ENCODE measurements at regions not wholly inside any gene's neighbourhood (a gene's known extent, or its start where the extent isn't known, plus 50 kb on each side); places are given as distances from the start of the nearest gene placed in this dataset.
"Not testable (repeated sequence)": the region's sequence is repeated elsewhere in the genome, so short reads cannot be mapped to it uniquely, and the experiment has no call there.

DNA sequence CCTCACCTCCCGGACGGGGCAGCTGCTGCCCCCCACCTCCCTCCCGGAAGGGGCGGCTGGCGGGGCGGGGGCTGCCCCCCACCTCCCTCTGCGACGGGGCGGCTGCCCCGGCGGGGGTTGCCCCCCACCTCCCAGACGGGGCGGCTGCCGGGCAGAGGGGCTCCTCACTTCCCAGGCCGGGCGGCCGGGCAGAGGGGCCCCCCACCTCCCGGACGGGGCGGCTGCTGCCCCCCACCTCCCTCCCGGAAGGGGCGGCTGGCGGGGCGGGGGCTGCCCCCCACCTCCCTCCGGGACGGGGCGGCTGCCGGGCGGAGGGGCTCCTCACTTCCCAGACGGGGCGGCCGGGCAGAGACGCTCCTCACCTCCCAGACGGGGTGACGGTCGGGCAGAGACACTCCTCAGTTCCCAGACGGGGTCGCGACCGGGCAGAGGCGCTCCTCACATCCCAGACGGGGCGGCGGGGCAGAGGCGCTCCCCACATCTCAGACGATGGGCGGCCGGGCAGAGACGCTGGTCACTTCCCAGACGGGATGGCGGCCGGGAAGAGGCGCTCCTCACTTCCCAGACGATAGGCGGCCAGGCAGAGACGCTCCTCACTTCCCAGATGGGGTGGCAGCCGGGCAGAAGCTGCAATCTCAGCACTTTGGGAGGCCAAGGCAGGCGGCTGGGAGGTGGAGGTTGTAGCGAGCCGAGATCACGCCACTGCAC, 1218.8 kb downstream of the GATA3 start:
- not testable (repeated sequence) for FAIRE-seq

DNA sequence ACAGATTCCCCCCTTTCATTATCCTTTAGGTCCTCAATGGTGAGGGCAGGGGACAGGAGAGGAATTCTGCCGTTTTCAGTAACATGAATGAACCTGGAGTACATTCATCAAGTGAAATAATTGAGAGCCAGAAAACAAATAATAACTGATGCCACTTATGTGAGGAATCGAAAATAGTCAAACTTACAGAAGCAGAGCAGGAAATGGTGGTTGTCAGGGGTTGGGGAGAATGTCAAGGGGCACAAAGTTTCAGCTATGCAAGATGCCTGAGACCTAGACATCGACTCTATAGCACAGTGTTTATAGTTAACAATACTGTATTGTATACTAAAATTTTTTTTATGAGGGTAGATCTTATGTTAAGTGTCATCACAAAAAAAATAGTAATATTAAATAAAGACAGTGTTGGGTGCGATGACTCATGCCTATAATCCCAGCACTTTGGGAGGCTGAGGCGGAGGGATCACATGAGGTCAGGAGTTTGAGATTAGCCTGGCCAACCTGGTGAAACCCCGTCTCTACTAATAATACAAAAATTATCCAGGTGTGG, 1219.8 kb downstream of the GATA3 start:
- FAIRE-seq = no peak

DNA sequence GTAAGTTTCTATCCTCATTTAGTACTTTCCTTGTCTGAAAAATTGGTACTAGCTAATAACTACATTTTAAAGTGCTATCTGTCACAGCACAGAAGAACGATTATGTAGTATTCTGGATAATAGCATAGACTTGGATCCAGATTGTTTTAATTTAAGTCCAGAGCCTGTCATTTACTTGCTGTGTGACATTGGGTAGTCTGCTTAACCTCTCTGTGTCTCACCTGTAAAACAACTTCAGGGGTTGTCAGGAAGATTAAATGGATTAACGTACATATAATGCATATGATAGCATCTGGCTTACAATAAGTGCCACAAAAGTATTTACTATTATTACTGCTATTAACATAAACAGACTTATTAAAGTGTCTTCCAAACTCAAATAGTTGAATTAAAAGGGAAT, 1221.4 kb downstream of the GATA3 start:
- no peak for FAIRE-seq

DNA sequence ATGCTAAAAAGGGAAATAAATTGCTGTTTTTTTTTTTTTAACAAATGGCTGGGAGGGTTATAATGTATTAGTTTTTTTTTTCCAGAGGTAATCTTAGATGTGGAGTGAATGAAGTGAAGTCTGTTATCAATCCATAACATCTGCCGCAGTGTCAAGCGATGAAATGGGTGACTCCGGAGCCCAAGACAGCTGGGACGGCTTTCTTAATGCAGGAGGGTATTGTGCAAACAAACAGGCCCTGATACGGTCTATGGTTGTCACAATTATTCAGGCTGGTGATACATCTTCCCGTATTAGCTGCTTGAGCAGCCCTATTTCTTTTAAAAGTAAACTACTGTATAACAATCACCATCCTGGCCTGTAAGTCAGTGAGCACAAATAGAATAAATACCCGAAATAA, 1231.2 kb downstream of the GATA3 start:
- no peak for FAIRE-seq

DNA sequence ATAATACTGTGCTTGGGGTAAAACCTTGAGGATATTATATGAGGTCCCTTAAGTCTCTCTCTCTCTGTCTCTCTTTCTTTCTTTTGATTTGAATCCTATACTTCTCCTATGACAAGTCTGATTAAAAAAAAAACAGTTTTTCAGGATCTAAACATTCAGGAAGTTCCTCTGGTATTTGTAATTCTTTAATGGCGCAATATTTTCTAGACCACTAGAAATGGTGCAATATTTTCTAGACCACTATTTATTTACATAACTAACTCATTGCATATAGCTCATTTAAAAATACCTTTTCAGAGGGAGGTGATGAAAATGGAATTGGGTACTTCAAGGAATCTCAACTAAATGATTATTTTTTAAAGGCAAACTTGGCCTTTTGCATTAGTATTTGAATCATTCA, 1235.3 kb downstream of the GATA3 start:
- no peak for FAIRE-seq

DNA sequence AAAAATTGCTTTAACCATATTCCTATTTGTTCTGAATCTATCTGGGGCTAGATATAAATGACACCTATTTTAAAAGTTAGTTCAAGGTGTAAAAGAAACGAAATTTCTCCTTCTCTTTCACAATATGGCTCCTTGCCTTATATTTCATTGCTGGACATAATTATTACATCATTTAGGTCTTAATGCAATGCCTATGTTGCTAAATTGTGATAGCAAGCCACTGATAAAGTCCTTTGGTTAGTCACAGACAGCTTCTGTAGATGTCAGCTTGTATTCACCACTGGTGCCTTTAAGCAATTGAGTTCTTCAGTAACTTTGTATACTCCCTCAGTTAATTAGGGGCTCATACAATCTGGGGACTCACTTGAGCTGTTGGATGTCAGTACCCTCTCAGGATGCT, 1236.6 kb downstream of the GATA3 start:
- FAIRE-seq = no peak

DNA sequence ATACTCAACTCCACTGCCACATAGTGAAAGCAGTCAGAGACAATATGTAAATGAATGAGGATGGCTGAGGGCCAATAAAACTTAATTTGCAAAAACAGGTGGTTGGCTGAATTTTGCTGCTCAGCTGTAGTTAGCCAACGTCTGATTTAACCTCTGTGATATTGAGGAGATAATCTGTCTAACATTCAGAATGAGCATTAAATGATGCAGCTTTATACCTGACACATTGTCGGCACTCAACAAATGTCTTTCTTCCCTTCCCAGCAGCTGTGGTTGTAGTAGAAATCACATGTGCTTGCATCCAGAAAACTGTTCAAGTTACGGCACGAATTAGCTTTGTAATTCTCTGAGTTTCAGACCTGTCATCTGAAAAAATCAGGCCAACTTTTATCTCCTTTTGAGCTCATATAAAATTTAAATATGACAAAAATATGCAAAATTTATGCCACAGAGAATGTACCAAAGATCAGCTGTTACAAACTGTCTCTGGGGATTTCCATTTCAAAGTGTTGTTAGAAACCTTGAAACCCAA, 1239.7 kb downstream of the GATA3 start:
- no peak for FAIRE-seq

DNA sequence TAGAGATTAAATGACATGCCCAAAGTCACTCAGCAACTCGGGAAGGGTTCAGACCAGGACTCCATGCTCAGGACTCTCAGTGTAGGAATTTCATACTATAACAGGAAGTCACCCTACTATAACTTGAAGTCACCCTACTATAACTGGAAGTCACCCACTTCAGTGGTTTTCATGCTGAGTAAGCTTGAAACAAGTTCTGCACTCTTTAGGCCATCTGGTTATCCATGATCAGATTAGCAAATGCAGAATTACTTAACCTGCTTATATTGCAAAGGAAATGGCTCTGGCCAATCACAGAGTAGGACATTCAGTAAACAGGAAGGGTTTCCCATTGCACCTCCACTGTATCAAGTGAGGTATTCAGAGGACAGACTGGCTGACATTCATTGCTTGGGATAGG, 1240.4 kb downstream of the GATA3 start:
- no peak for FAIRE-seq

DNA sequence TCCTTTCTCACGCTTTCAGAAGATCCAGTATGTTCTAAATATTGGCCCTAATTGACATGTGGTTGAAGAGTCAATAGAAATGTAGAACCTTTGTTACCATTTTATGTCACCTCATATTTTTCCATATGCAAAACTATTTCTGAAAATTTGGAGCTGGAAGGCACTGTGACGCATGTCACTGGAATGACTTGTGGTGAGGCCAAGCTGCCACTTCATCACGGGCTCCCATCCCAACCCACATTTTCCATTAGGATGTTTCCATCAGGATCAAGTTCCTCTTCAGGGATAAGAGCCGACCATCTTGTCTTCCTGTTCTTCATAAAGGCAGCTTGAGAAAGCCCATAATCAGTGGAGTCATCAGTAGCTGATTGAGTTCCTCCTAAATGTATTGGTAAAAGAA, 1241.7 kb downstream of the GATA3 start:
- FAIRE-seq = no peak

DNA sequence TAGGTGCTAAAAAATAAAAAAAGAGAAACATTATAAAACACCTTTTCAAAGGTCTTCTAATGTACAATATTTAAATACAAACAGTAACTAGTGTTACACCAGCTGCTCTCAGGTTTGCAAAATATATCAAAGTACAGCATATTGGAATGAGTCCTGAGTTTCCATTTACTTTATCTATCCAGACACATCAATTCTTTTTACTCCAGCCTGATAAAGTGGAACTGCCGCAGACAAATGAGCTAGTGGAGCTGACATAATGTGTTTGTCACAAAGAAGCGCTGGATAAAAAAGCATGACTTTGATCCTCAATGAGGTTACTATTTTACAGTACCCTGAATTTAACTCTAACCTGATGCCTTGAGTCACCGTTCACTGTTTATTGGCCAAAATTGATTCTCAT, 1243.1 kb downstream of the GATA3 start:
- FAIRE-seq = no peak

DNA sequence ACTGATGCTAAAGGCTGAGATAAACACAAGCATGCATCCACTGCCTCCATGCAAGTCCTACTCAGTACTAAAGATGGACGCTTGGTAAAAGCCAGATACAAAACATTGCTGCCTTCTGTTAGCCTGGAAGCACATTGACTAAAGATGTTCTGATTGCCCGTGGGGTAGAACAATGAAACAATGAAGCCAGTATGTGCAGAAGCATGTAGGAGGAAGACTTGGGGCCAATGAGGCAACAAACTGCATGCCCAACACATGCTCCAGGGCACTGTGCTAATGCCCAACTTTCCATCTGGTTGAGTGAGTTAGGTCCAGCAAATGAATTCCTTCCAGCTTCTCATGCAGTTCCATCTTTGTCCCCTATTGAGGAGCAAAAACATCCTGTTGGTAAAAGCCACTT, 1245.5 kb downstream of the GATA3 start:
- no peak for FAIRE-seq

DNA sequence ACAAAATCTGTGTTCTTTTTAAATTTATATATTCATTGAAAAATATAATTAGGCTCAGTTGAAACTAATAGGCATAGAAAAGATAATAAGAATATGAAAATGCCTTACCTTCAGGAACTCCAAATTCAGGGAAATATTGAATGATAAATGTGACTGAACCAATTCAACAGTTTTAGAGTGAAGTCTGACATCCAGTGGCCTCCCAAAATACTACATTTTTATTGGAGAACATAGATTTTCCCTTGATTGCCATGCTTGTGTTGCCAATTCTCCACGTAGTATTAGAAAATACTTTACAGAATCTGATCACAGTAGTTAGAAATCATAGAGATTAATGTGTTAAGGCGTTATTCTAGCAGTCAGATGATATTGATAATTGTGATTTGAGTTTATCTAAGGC, 1246.7 kb downstream of the GATA3 start:
- no peak for FAIRE-seq

DNA sequence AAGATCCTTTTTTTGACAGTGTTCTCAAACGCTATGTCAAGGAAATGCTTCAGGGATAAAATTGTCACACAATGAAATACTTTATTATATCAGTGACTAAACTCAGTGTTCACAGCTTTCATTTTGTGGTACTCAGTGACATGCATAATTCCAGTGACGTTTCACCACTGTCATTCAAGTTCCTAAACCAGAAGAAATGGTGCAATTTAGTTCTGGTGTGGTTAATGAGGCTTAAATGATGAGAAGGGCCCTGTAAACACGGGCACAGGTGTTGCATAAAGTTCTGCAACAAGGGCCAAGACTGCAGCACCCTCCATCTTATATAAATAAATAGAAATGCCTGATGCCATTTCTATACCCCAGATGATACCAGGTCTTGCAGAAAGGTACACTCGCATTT, 1247.1 kb downstream of the GATA3 start:
- no peak for FAIRE-seq

DNA sequence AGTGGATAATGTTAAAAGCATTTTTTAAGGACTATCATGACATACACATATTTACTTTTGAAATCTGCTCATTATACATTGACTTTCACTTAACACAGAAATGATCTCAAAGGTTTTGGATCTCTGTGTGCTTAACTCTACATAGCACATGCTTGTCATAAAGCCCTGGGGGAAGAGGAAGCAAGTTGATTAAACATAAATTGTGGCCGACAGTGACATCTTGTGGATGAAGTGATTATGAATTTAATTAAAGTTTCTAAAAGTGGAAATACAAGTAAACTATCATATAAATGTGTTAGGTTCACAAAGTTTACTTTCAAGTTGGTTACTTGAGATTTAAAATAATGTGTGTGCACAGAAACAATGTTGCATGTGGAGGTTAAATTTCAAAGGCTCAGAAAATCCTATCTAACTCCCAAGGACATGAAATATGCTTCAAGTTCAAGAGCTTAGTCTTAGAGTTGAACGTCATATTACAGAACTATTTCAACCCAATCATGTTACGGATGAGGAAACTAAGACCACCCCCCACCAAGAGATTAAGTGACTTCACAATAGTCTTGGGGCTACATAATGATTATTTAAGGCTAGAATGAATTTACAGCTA, 1247.8 kb downstream of the GATA3 start:
- peak; percentile 39 for FAIRE-seq

DNA sequence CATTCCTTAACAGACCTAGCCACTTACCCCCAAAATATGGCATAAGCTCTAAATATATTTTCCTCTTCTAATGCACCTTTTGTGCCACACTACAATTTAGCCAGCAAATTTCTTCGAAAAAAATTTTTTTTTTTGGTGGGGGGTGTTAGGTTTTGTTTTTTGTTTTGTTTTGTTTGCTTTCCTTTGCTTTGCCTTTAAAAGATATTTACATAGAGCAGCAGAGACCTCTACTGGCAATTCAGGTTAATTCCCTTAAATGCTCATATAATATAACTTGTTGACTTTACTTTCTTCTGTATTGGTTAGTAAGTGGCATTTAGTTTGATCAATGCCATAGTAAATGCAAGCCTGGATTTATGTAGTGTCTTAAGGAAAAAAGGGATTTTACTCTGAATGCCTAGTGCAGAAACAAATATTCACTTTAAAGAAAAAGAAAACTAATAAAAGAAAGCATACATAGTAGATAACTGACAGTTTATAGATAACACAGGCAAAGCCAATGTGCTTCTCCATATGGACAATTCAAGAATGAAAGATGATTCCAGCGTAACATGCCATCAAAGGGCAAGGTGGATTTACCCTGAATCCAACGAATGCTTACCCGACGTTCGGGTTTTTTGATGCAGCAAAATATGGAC, 1250.6 kb downstream of the GATA3 start:
- FAIRE-seq = no peak

DNA sequence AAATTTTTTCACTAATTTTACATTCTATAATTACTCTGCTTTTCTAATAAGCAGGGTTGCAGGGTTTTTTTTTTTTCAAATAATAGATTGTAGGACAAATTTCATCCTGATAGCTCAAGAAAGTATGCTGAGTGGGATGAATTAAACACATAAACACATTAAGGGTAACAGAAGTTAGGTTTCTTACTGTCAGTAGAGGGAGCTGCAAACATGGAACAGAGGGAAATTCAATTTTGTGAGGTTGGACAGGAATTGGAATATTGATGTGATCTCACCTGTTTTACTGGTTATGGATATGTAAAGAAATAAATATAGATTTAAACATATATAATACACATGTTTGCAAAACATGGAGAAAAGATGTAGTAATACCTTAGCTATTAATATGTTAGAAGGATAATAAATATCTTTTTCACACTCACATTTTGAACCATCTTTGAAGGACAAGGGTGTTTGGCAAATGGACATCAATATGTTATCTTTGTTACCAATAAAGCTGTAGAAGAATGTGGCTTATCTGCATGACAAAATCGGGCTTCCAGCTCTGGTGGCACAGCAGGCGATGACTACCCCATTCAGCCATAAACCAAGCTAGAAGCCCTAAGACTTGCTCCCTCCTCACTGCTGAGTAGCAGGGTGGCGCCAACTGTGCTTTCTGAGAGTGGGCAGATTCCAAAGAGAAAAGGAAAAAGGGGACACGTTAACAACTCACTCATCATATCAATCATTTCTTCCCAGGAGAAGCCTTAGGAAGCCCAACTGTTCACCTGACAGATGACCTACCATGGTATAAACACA, 1257.4 kb downstream of the GATA3 start:
- FAIRE-seq = no peak

DNA sequence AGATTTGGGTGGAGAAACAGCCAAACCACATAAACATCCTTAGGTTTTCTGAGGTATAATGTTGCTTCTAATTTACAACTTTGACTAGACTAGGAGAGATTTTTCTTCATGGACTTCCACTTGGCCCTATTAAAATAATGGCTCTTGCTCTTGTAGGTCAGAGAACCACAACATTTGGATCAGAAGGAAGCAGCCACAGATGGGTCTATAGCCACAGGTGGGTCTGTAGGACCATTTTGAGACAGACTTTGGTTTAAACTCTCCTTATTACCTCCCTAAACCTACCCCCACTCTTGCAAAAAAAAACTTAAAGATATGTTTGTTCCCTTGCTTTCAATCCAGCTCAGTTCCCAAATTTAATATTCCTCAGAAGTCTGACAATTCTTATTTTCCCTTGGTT, 1260.8 kb downstream of the GATA3 start:
- no peak for FAIRE-seq

DNA sequence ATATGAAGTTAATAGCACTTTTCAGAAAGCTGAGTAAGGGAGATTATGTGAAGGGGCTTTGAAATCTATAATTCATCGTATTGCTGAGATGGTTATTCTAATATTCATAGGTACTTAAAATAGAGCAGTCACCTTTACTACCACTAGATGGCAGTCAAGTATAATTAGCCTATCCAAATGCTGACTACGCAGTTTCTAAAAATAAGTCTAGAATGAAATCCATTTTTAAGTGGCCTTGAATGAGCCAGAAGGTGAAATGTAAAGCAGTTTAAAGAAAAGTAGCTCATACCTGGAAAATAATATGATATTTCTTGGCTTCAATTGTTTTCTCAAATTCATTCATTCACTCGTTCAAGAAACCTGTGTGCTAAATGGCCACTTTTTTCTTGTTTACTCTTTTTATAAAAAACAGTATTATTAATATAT, 1277.1 kb downstream of the GATA3 start:
- peak; percentile 73 for FAIRE-seq

DNA sequence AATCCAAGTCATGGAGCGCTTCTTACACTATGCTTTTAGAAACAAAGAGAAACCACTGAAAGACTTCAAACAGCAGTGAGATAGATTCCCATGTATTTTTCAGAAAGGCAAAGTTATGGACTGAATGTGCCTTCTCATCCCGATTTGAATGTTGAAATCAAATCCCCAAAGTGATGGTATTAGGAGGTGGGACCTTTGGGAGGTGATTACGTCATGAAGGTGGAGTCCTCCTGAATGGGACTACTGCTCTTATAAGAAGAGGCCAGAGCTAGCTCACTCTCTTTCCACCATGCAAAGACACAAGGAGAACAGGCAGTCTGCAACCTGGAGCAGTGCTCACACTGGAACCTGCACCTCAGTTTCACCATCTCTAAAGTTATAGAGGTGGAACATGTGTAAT, 1279.8 kb downstream of the GATA3 start:
- FAIRE-seq = no peak

DNA sequence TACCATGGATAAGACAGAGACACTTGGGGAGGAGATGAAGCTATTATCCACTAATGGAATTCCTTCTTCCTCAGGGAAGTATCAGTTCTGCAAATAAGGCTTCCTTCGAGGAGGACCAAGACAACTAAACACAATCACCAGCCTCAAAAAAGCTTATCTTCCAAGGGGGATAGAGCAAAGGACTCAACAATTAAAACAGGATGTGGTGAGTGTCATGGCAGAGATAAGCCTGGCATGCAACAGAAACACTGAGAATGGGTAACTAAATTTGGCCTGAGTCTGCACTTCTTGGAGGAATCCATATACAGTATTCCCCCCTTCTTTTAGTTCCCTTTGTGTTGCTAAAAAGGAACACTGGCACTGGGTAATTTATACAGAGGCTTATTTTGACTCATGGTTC, 1285.2 kb downstream of the GATA3 start:
- FAIRE-seq = no peak

DNA sequence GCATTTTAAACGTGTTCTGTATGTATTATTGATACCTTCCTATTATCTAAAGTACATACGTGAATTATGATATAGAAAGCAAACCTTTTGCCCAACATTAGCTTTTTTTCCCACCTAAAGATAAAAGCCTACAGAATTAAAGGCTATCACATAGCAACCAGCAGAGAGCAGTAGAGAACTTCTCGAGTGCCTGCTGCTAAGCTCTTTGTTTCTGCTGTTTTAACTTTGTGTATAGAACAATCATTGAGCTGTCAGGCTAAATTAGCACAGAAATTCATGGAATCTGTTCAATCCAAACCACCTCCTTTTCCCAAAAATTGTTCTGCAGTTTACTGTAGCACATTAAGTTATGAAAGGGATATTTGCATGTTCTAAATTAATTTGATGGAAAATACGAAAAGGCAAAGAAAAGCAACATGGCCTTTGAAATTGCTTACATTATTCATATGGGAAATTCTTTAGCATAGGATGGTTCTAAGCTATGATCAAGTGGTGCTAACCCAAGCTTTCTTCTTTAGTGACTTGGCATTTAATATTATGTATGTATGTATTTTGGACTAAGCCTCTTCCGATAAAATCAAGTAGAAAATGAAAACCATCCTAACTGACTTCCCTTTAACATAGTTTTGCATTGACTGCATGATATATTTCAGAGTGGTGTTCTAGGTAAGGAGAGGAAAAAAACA, 1288.5 kb downstream of the GATA3 start:
- no peak for FAIRE-seq

DNA sequence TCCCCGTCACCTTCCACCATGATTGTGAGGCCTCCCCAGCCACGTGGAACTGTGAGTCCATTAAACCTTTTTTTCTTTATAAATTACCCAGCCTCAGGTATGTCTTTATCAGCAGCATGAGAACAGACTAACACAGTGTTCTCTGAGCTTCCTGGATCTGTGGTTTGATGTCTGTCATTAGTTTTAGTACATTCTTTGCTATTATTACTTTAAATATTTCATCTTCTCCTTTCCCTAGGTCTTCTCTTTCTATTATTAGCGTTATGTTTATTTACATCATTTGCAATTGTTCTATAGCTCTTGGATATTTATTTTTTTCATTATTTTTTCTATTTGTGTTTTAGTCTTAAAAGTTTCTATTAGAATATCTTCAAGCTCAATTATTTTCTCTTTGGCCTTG, 1293.4 kb downstream of the GATA3 start:
- FAIRE-seq = not testable (repeated sequence)

Measured in G401.6 (cell line).